Mesenchymal stem cell (in vitro differentiated cells and primary cell): ENCODE measurements at regions not wholly inside any gene's neighbourhood (a gene's known extent, or its start where the extent isn't known, plus 50 kb on each side); places are given as distances from the start of the nearest gene placed in this dataset.
"Not testable (repeated sequence)": the region's sequence is repeated elsewhere in the genome, so short reads cannot be mapped to it uniquely, and the experiment has no call there.

Source experiments
- DNase-seq: peaks from one replicate; pipeline ENCODE4 v3.0.0-alpha.2; 2013
- H2AFZ ChIP-seq: one replicate; pipeline ENCODE4 v1.6.1; 2013; ENCODE audit warnings: low read depth, mild to moderate bottlenecking, control low read depth, inconsistent platforms, low read length, moderate library complexity
- H2AK5ac ChIP-seq: 2 replicates; pipeline ENCODE4 v1.6.1; 2013; ENCODE audit warnings: low read length, moderate library complexity, mild to moderate bottlenecking, inconsistent platforms; ENCODE audit not compliant: severe bottlenecking
- H2BK120ac ChIP-seq: one replicate; pipeline ENCODE4 v1.6.1; 2013; ENCODE audit warnings: low read depth, mild to moderate bottlenecking, inconsistent platforms, low read length, moderate library complexity
- H2BK12ac ChIP-seq, 2 experiments: one replicate each; pipeline ENCODE4 v1.6.1; 2013; ENCODE audit warnings: inconsistent platforms in 2 of 2, low read length in 2 of 2, mild to moderate bottlenecking in 2 of 2, moderate library complexity in 2 of 2, control low read depth in 1 of 2
- H2BK15ac ChIP-seq: one replicate; pipeline ENCODE4 v1.6.1; 2013; ENCODE audit warnings: mild to moderate bottlenecking, low read depth, inconsistent platforms; ENCODE audit not compliant: poor library complexity, severe bottlenecking
- H2BK5ac ChIP-seq: 2 replicates; pipeline ENCODE4 v1.6.1; 2013; ENCODE audit warnings: low read depth, mild to moderate bottlenecking, low read length, control low read depth, inconsistent platforms; ENCODE audit not compliant: poor library complexity, severe bottlenecking
- H3K14ac ChIP-seq, 2 experiments: one replicate each; pipeline ENCODE4 v1.6.1; 2013; ENCODE audit warnings: inconsistent platforms in 2 of 2, low read length in 2 of 2, control low read depth in 1 of 2, mild to moderate bottlenecking in 1 of 2, moderate library complexity in 1 of 2
- H3K18ac ChIP-seq, 2 experiments: one replicate each; pipeline ENCODE4 v1.6.1; 2013; ENCODE audit warnings: inconsistent platforms in 2 of 2, low read length in 2 of 2, control low read depth in 1 of 2, low read depth in 1 of 2, mild to moderate bottlenecking in 1 of 2
- H3K23ac ChIP-seq, 2 experiments: one replicate each; pipeline ENCODE4 v1.6.1; 2013; ENCODE audit warnings: inconsistent platforms in 2 of 2, low read length in 2 of 2, mild to moderate bottlenecking in 2 of 2, moderate library complexity in 2 of 2, control low read depth in 1 of 2
- H3K27ac ChIP-seq: 2 replicates; pipeline ENCODE4 v1.5.1; 2013; ENCODE audit warnings: mild to moderate bottlenecking, moderate library complexity, low read length, control low read depth, inconsistent platforms; ENCODE audit not compliant: poor library complexity, severe bottlenecking
- H3K27me3 ChIP-seq, 2 experiments: 2 replicates each; pipeline versions ENCODE4 v1.6.1 to v1.7.0; 2013; ENCODE audit warnings: low read length in 2 of 2, mild to moderate bottlenecking in 2 of 2, moderate library complexity in 2 of 2, control low read depth in 1 of 2, inconsistent platforms in 1 of 2; ENCODE audit not compliant: control insufficient read depth in 1 of 2, insufficient read depth in 1 of 2
- H3K36me3 ChIP-seq, 2 experiments: 2 replicates each; pipeline versions ENCODE4 v1.6.1 to v1.7.0; 2013; ENCODE audit warnings: low read length in 2 of 2, control low read depth in 1 of 2, inconsistent platforms in 1 of 2, low read depth in 1 of 2, mild to moderate bottlenecking in 1 of 2; ENCODE audit not compliant: insufficient read depth in 2 of 2, control insufficient read depth in 1 of 2
- H3K4ac ChIP-seq, 2 experiments: one replicate each; pipeline ENCODE4 v1.6.1; 2013; ENCODE audit warnings: inconsistent platforms in 2 of 2, low read length in 2 of 2, mild to moderate bottlenecking in 2 of 2, moderate library complexity in 2 of 2, control low read depth in 1 of 2, low read depth in 1 of 2
- H3K4me1 ChIP-seq: 2 replicates; pipeline ENCODE4 v1.6.1; 2013; ENCODE audit warnings: low read depth, low read length, control low read depth; ENCODE audit not compliant: control insufficient read depth, insufficient read depth
- H3K4me2 ChIP-seq: 2 replicates; pipeline ENCODE4 v1.6.1; 2013; ENCODE audit warnings: low read length, mild to moderate bottlenecking, inconsistent platforms; ENCODE audit not compliant: poor library complexity, severe bottlenecking
- H3K4me3 ChIP-seq, 2 experiments: 2 replicates each; pipeline versions ENCODE4 v1.5.1 to v1.7.0; 2013; ENCODE audit warnings: low read length in 2 of 2, mild to moderate bottlenecking in 2 of 2, control low read depth in 1 of 2, low read depth in 1 of 2; ENCODE audit not compliant: insufficient read depth in 1 of 2
- H3K79me1 ChIP-seq: replicated peaks from 2 replicates; pipeline ENCODE4 v1.6.1; 2013; ENCODE audit warnings: mild to moderate bottlenecking, control low read depth, low read length, inconsistent platforms; ENCODE audit not compliant: poor library complexity, severe bottlenecking
- H3K9ac ChIP-seq: 2 replicates; pipeline ENCODE4 v1.7.0; 2013; ENCODE audit warnings: mild to moderate bottlenecking, low read length, moderate library complexity
- H3K9me3 ChIP-seq: 2 replicates; pipeline ENCODE4 v1.7.0; 2013; ENCODE audit warnings: mild to moderate bottlenecking, low read length; ENCODE audit not compliant: control insufficient read depth
- H4K8ac ChIP-seq: one replicate; pipeline ENCODE4 v1.6.1; 2013; ENCODE audit warnings: inconsistent platforms, mild to moderate bottlenecking, low read length, moderate library complexity
- H4K91ac ChIP-seq: one replicate; pipeline ENCODE4 v1.6.1; 2013; ENCODE audit warnings: mild to moderate bottlenecking, low read length, inconsistent platforms
- WGBS: methylation state at CpG from one replicate; pipeline ENCODE4 v1.1.7; 2013; ENCODE audit warnings: mixed read lengths; 5-methylcytosine and 5-hydroxymethylcytosine counted together

GRCh38 chr14:106027759-106028158, 501.4 kb downstream of the TMEM121 start:
- H3K9ac ChIP-seq, H2BK5ac ChIP-seq, H2AK5ac ChIP-seq, H2BK15ac ChIP-seq, H4K91ac ChIP-seq, H2BK12ac ChIP-seq, H3K27me3 ChIP-seq, H2BK120ac ChIP-seq, DNase-seq, H3K9me3 ChIP-seq, H3K27ac ChIP-seq, H4K8ac ChIP-seq, H2AFZ ChIP-seq, H3K14ac ChIP-seq, H3K4me2 ChIP-seq, H3K4me3 ChIP-seq, H3K23ac ChIP-seq, H3K79me1 ChIP-seq, H3K18ac ChIP-seq, H3K36me3 ChIP-seq, H3K4me1 ChIP-seq, H3K4ac ChIP-seq: not testable (repeated sequence)
- 64% methylated on average over 6 of the region's 6 CpGs for WGBS

- Histone ChIP-seq H3K4me2 (no peak overlapping the region), H2AFZ (no peak overlapping the region), H3K79me1 (no peaks in the 10 kb centered on the region), H4K91ac (no peak overlapping the region), H2BK5ac (no peak overlapping the region), H3K27me3 (no peaks in the 10 kb centered on the region), H3K23ac (no peak overlapping the region), H3K18ac (no peak overlapping the region), H2BK120ac (no peak overlapping the region), H3K9me3 (no peaks in the 10 kb centered on the region), H4K8ac (no peak overlapping the region), H3K4me1 (no peaks in the 10 kb centered on the region), H2BK15ac (no peak overlapping the region), H3K4me3 (no peak overlapping the region), H2BK12ac (no peak overlapping the region), H2AK5ac (no peak overlapping the region), H3K14ac (no peak overlapping the region), H3K9ac (no peak overlapping the region), H3K36me3 (no peaks in the 10 kb centered on the region), H3K27ac (no peak overlapping the region), H3K4ac (no peak overlapping the region)
- 85% methylated on average over 2 of the region's 4 CpGs for WGBS
- no peak for DNase-seq
Measured at GRCh38 chr14:106029959-106030358, 503.6 kb downstream of the TMEM121 start.

- H4K8ac ChIP-seq: no peak overlapping the region
- no peak overlapping the region for H4K91ac ChIP-seq
- no peak overlapping the region for H3K9ac ChIP-seq
- no peak for DNase-seq
- H3K4me1 ChIP-seq: no peaks in the 10 kb centered on the region
- H3K4me3 ChIP-seq: no peak overlapping the region
- no peak overlapping the region for H2BK15ac ChIP-seq
- no peak overlapping the region for H2BK120ac ChIP-seq
- H3K27me3 ChIP-seq: no peaks in the 10 kb centered on the region
- H2BK12ac ChIP-seq: no peak overlapping the region
- no peak overlapping the region for H2AK5ac ChIP-seq
- H3K23ac ChIP-seq: no peak overlapping the region
- no peak overlapping the region for H2AFZ ChIP-seq
- no peaks in the 10 kb centered on the region for H3K36me3 ChIP-seq
- H3K27ac ChIP-seq: no peak overlapping the region
- WGBS: 82% methylated on average over 5 of the region's 6 CpGs
- H3K4me2 ChIP-seq: no peak overlapping the region
- H3K9me3 ChIP-seq: no peaks in the 10 kb centered on the region
- H3K79me1 ChIP-seq: no peaks in the 10 kb centered on the region
- H3K18ac ChIP-seq: no peak overlapping the region
- H3K4ac ChIP-seq: no peak overlapping the region
- no peak overlapping the region for H2BK5ac ChIP-seq
- no peak overlapping the region for H3K14ac ChIP-seq
Measured at GRCh38 chr14:106037380-106037779, 511.0 kb downstream of the TMEM121 start.

GRCh38 chr14:106038263-106038662, 511.9 kb downstream of the TMEM121 start:
- Histone ChIP-seq H3K23ac (no peak overlapping the region), H2BK12ac (no peak overlapping the region), H4K91ac (no peak overlapping the region), H3K79me1 (no peaks in the 10 kb centered on the region), H4K8ac (no peak overlapping the region), H2BK120ac (no peak overlapping the region), H3K9ac (no peak overlapping the region), H3K18ac (no peak overlapping the region), H2BK15ac (no peak overlapping the region), H3K14ac (no peak overlapping the region), H3K4me1 (no peaks in the 10 kb centered on the region), H3K36me3 (no peaks in the 10 kb centered on the region), H2AFZ (no peak overlapping the region), H3K4me3 (no peak overlapping the region), H3K27ac (no peak overlapping the region), H2BK5ac (no peak overlapping the region), H3K27me3 (no peaks in the 10 kb centered on the region), H3K4me2 (no peak overlapping the region), H2AK5ac (no peak overlapping the region), H3K9me3 (no peaks in the 10 kb centered on the region), H3K4ac (no peak overlapping the region)
- no peak for DNase-seq
- 48% methylated on average over 3 of the region's 3 CpGs for WGBS
